ENCODE measurements at regions not wholly inside any gene's neighbourhood (a gene's known extent, or its start where the extent isn't known, plus 50 kb on each side); places are given as distances from the start of the nearest gene placed in this dataset.

DNA sequence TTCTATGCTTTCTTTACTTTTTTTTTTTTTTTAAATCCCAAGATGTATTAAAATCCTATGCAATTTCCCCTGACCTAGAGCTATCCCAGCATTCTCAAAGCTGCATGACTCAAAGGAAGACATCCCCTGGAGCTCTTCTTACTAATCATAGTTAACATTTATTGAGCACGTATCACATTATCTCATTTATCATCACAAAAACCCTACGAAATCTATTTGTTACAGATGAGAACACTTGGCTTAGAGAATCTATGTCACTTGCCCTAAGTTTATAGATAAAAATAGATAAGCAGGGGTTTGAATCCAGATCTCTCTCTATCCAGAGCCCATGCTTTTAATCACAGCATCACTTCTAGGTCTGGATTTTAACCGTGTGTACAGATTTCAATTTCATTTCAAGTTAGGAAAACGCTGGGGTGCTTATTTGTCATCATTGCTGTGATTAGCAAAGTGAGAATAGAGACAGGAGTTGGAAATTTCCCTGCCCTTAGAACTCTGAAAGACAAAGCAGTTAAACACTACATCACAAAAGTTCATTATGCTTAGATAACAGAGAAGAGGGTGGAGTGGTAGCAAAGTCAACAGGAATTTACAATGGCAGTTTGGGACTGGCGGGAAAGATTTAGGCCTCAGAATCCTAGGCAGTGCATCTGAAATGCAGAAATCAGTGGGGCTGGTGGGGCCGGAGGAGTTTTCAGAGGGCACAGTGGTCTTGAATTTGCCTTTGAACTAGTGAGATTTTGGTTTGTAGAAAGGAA, 177.7 kb upstream of the FRMD6 start:
- DNase-seq, result no peak

DNA sequence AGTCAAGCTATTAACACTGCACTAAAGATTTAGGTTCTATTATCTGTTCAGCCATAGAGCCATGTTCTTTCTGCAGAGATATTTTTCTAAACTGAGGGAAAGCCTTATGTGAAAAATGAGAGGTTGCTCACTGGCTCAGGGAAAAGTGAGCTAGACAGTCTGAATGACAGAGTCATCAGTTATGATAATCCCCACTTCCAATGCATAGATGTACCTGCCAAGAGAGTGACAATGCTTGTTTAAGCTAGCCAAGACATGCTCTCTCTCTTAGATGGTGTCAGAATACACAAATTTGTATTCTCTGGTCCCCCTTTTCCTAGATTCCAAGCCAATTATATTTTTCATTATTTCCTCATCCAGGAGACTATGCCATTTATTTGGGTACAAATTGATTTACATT, 176.9 kb upstream of the FRMD6 start:
- no peak for DNase-seq

DNA sequence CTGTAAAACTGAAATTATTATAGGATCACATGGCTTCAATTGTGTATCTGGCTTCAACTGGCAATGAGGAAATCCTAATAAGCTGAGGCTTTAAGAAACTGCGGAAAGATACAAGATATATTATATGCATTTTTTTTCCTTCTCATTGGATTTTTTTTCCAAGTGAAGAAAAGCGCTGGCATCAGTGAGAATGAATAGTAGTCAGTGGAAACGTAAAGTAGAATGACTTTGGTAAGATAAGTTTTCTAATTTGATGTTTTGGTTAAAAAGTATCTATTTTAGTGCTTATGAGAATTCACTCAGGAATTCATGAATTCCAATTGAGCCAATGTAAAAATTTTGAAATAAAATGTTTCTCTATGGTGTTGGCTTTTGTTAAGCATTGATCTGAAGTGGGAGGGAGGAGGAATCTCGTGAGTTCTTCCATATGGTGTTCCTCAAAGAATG, 173.5 kb upstream of the FRMD6 start:
- DNase-seq, result no peak

DNA sequence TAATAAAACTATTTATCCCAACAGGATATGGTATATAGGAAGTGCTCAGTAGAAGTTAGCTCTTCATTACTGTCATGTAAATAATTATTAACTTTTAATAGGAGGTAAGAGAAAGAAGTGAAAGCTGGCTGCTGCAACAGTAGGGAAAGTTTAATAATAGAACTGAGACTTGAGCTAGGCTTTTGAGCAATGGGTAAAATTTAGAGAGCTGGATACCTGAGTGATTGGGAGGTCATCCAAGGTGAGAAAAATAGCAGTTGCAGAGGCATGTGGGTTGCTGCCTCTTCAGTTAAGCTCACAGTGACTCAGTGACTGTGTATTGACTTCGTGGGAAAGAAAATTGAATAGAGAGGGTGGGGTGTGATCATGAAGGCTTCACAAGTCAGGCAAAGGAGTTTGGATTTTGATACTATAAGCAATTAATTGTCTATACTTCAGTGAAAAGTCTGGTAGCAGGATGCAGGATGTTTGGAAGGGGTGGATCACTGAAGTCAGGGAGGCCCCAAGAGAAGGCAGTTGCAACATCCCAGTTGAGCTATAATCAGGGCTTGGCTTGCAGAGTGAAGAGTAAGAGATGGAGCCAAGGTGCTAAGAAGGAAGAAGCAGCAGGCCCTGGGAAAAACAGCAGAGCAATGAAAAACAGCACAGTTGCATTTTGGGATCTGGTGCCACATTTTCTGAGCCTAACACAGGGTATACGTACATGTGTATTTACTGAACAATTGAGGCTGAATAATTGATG, 172.0 kb upstream of the FRMD6 start:
- DNase-seq, result no peak

DNA sequence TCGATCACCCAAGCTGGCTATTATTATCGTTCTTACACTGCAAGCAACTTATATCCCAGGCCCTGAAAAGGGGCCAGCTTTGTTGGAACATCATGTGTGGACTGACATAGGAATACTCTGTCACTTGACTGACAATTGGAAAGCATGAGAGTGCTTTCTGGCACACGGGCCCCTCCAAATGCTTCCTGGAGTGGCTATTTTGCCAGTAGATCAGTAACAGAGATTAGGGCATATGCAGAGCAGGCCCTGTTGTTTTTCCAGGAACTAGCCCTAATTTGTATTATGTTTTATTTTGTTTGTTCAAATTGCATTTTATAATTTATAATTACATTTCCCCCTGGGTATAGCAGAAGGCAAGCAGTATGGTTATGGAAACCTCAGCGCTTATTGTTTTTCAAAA, 170.1 kb upstream of the FRMD6 start:
- DNase-seq, result no peak

DNA sequence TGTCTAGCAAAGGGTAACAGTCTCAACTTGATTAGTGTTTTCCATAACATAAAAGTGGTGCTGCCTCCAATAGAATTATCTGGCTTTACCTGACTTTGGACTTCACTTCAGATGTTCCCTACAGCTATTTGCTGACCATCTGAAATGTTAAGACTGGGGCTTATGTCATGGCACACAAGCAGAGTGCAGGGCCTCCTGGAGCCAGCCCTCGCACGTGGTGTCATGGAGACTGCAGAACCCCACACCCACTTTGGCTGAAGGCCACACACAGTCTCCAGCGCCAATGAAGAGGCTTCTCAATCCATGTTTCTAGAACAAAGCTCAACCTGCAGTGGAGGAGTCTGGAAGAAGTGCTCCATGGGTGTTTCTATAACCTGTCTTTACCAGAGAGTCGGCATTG, 169.6 kb upstream of the FRMD6 start:
- DNase-seq, result no peak

DNA sequence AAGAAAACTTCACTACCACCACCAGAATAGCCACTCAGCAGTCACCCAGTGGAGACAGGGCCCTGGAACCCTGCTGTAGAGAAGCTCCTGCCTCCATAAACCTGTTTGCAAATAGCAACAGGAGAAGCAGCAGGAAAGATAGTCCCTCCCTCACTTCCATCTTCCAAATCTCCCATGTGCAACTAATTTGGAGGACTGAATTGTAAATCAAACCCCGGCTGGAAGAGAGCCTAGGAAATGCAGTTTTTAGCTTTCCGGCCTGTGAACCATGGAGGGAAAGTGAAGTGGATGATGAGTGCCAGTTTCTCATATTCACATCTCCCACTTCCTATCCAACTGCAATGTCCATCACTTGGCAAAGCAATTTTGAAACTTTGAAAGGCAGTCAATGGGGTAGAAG, 167.2 kb upstream of the FRMD6 start:
- no peak for DNase-seq

DNA sequence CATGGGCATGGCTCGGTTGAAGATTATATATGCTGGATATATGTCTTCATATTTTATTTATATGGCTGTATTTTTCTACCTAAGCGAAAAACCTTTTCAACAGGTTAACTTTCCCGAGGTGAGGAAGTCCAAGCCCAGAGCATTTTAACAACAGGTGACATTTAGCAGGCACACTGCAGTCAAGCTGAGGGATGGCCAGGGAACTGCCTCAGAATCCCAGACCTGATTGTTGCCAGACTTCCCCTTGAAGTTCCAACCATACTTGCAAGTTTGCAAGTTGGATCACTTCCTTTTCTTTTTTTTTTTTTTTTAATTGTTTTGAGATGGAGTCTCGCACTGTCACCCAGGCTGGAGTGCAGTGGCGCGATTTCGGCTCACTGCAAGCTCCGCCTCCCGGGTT, 166.0 kb upstream of the FRMD6 start:
- no peak for DNase-seq

DNA sequence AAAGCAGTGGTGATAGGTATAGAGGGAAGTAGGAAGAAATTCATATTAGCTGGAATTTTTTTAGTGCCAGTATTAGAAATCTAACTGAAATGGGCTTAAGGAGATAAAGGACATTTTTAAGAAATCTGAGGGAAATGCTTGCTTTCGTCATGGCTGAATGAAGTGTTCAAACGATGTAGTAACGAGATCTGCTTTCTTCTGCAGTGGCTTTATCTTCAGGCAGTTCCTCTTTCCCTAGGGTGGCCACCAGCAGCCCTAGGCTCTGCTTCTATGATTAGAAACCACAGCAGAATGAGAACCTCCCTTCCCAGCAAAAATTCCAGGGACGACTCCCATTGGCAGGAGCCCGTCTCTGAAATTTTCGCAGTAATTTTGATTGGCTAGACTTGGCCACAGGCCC, 163.9 kb upstream of the FRMD6 start:
- DNase-seq, result no peak

DNA sequence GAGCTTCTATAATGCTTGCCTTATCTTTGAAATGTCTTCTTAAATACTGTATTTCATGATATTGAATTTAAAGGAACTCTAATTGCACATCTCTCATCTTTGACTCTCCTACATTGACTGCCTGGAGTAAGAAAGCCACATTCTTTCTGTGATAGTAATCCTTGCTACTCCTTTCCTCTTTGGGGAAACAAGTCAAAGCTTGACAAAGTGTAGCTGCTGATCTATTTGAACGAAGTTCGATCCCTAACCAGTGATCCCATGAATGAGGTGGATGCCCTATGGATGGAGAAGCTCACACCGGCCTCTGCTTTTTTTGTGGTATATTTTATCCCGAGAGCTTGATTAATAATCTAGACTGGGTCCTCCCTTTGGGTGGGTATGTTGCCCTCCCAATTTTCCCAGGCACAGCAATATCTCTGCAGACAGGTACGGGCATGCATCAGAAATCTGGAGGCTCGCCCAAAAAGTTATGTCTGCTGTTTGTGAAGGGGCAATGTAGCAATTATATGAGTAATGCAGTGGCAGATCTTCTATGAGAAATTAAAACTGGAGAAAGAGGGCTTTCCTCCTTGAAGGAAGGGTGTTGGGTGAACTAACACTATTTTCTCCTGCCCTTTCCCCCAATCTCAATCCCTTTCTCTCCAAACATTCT, 163.0 kb upstream of the FRMD6 start:
- no peak for DNase-seq

DNA sequence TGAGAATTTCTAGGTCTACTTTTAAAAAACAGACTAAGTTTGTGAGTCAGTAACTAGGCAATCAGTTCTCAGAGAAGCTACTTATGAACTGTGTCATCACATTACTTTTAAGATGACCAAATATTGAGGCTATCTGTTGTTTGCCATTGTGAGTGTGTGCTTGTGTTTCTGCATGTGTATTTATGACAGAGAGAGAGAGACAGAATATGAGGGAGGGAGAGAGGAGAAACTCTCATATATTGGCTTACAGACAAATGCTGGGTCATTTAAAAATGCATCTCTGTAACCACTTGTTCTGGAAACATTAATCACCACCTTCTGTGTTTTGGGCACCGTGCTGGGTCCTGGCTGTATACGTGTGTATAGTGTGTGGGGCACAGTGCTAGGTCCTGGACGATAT, 161.5 kb upstream of the FRMD6 start:
- DNase-seq, result no peak

DNA sequence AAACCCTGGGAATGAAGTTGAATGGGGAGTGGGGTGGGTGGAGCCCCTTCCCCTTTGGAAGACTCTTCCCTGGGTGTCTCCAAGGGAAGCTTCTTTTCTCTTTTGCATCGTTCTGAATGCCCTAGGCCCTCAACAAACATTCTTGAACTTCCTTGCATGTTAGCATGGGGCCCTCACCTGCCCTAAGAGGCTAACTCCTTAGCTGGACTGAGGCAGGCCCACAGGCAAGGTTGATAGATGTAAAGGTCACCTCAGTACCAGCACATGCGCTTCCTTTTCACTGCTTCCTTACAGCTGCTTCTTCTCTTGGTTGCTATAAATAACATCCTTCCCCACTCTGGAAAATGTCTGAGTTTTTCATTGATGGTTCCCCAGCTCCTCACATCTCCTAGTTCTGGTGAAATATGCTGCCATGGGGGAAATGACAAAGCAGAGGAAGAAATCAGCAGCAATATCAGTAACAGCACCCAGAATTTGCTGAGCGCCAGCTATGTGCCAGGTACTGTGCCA, 160.6 kb upstream of the FRMD6 start:
- DNase-seq, result no peak

DNA sequence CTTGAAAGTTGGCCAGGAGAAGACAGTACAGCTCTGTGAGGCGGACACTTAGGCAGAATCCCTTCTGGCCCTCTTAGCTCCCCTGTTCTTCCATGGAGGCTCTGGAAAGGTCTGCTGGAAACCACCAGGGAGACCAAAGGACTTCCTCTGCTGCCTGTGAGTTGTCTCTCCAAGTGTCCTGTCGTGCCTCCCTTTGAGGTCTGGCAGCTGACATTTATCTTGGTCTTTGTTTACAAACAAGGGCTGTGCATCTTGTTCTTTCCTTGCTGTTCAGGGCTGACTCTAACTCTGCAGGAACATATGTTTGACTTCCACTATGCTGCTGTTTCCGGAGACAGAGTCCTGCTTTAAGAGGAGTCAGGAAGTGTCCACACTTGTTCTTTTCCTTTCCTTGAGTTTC, 159.9 kb upstream of the FRMD6 start:
- no peak for DNase-seq

DNA sequence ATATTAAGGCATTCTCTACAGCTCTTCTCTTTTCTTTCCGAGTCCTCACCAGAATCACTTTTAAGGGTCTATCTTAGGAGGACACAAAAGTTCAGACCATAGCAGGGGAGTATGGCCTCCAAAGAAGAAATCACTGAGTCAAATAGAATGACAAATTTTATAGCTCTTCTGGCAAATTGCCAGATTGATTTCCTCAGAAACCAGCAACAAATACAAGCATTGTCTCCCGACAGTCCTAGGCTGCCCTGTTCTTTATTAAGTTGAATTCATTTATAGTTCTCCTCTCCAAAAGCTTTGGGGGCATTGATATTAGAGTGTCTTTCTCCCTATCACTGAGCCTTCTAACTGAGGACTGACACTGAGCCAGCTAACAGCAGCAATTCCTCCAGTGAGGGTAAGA, 156.4 kb upstream of the FRMD6 start:
- no peak for DNase-seq

DNA sequence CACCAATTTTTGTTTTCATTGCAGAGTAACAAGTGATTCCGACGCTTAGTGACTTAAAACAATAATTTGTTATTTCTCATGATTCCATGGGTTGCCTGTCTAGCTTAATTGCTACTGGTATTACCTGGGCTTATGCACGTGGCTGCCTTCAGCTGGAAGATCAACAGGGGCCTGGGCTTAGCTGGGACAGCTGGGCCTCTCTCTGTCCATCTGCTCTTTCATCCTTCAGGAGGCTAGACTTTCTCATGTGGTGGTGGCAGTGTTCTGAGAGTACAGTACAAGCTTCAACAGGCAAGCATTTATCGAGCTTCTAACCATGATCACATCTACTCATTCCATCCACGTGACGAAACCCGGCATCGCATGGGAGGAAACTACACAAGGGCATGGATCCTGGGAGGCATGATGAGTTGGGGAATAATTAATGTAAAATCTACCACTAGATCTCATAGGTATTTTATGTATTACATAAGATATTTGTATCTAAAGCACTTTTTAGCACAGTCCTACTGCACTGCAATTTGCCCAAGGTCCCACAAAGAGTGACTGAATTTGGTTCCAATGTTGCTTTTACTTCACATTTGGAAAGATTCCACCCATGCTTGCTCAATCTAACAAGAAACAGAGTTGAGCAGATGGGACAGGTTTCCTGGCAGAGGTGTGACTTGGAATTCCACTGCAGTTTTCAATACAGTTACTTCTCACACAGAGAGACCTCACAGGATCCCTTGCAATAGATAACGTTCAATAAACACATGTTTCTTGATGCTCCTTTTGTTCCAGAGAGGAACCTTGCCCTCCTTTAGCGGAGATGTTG, 153.1 kb upstream of the FRMD6 start:
- no peak for DNase-seq

DNA sequence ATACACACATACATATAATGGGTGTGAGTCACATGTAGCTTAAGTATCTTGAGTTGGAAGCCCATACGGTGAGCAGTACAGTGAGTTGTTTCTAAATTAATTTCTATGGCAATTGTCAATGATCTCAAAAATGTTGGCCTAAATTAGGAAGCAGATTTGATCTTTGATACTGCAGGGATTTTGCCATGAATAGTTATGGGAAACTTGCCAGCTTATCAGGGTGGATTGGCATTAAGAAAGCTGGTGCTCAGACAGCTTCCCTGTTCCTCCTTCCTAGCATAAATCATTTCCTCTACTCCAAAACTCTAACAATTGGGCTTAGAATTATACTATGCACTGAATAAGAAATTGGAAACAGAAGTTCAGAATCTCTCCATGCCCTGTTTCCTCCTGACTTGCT, 150.9 kb upstream of the FRMD6 start:
- DNase-seq, result no peak

DNA sequence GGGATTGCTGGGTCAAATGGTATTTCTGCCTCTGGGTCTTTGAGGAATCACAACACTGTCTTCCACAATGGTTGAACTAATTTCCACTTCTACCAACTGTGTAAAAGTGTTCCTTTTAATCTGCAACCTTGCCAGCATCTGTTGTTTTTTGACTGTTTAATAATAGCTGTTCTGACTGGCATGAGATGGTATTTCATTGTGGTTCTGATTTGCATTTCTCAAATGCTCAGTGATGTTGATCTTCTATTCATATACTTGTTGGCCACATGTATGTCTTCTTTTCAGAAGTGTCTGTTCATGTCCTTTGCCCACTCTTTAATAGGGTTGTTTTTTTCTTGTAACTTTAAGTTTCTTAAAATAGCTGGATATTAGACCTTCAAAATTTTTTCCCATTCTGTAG, 150.0 kb upstream of the FRMD6 start:
- DNase-seq, result no peak

DNA sequence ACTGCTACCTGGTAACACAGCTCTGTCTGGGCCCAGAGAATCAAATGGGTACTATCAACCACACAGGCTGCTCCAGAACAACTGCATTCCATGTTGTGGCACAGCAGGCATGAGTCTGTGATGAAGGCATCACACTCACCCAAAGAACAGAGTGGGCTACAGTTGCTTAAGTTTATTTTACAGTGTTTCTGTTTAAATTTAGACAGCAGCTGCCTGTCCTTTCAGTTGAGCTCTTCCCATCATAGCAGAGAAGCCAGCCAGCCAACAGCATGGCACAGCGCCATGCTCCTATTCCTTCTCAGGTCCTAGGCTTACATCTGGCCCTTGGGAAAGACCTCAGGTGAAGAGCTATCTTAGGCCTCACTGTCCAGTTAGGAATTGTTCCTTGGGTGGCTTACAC, 147.0 kb upstream of the FRMD6 start:
- DNase-seq, result no peak

DNA sequence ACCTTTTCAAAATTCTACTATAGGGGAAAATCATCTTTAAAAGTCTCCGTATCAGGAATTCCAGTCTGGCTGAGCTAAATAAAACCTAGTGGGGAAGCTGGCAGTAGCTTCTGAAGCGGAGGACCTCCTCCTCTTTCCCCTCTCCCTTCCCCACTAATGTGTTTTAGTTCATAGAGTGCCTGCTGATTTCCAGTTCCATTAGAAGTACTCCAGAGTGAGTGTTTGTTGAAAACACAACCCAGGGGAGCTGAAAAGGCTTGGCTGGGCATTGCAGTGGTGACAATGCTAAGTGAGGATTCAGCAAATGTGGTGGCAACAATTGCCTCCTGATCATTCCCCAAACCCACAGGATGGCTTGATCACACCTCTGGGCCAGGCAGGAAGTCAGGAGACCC, 144.2 kb upstream of the FRMD6 start:
- DNase-seq, result peak in 11 of 51 donors; percentile 4 to 50 (median 19)

DNA sequence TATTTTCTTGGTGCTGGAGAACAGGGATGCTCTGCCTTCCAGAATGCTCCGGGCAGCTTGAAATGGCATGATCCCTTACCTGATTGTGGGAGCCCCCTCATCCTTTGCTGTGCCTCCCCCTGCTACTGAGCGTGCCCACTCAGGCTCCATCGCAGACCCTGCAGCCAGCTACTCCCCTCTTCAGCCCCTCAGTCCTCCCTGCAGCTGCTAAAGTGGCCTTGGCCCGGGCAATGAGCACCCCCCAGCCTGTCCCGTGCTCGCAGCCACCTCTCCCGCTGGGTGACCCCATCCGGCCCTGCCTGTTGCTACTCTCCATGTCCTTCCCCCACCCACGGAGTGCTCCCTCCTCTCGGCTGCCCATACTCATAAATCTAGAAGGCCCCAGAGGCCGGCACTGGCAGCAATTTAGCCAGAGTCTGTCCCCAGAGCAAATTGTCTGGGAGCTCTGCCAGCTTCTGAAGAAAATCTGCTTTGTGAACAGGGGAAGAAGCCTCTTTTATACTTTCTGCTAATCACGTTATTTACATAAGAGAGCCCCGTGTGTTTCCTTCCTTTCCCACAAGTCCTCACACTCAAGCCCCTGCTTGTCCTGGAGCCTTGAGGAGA, 143.7 kb upstream of the FRMD6 start:
- DNase-seq, result peak in 50 of 51 donors; percentile 5 to 86 (median 55)

DNA sequence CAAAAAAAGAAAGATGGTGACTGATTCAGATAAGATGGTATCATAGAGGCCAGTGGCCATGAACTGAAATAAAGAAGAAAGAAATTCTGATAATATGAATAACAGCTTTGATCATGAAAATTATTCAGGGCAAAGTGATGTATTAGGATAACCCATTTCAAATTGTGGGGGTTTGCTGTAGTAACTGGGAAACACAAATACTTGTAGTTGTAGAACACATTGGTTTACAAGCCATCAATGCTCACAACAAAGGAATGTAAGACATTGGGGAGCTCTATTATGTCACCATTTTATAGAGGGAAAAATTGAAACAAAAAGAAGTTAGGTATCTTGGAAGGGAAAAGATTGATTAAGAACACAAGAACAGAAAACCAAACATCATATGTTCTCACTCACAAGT, 140.4 kb upstream of the FRMD6 start:
- no peak for DNase-seq
